ENCODE measurements at regions not wholly inside any gene's neighbourhood (a gene's known extent, or its start where the extent isn't known, plus 50 kb on each side); places are given as distances from the start of the nearest gene placed in this dataset.

DNA sequence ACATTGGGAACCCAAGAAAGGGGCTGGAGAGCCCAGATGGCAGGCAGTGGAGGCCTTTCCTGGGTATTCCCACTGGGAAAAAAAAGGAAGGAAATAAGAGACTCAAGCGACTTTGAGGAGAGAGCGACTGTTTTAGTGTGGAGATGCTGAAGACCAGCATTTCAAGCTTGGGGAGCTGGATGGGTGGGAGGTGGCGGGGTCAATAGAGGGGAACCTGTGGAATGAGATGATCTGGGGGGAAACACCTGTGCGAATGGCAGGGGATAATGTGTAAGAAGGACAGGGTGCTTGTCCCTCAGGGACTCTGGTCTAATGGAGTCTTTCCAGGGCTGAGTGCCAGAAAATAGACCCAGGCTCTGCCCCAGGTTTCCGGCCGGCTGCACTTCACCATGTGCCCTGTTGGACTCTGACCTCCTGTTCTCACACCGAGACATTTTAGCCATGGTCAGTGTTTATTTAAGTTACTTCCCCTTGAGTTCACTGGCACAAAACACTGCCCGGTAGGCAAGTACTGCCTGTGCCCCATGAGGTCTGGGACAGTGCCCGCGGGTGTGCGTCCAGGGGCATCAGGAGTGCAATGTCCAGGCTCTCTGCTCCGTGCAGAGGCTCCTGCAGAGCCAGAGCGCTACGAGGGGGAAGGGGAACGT lies 50.4 kb upstream of the NKX2-2 start:
- Histone ChIP-seq H3K79me2 (ENCODE audit: control insufficient read depth, insufficient read depth, low read length) (no peaks in the 10 kb centered on the region), H3K4me2 (ENCODE audit: extremely low read depth, insufficient read depth, low read length) (no peak overlapping the region), H3K9ac (ENCODE audit: insufficient read depth, low read length) (no peak overlapping the region), H3K27me3 (ENCODE audit: control insufficient read depth, insufficient read depth, low read length) (no peaks in the 10 kb centered on the region), H3K36me3 (ENCODE audit: control insufficient read depth, insufficient read depth, low read length) (no peaks in the 10 kb centered on the region), H3K4me3 (replicated peaks in 1 of 4; ENCODE audit: control extremely low read depth in 1 of 4, insufficient read depth in 1 of 4, low read depth in 3 of 4, low read length in 4 of 4) (no peak overlapping the region), H3K9me3 (ENCODE audit: control insufficient read depth, insufficient read depth, low read depth, low read length) (no peaks in the 10 kb centered on the region), H2AFZ (ENCODE audit: low read length) (no peak overlapping the region), H3K27ac (ENCODE audit: insufficient read depth, low read length) (no peak overlapping the region), H3K4me1 (ENCODE audit: control insufficient read depth, extremely low read depth, insufficient read depth, low read length) (no peaks in the 10 kb centered on the region), H4K20me1 (ENCODE audit: control insufficient read depth, extremely low read depth, insufficient read depth, low read length) (no peaks in the 10 kb centered on the region)
- DNase-seq (ENCODE audit: low read depth in 2 of 2) = no peak
- no peak for TF ChIP-seq CTCF (conservative IDR thresholded peaks at IDR 0.05 in 1 of 2, IDR thresholded peaks at IDR 0.05 in 1 of 2; ENCODE audit: low read depth in 1 of 2, low read length in 2 of 2)
- no peak for TF ChIP-seq EZH2 (IDR thresholded peaks at IDR 0.05; ENCODE audit: low read length, missing control alignments)
